ENCODE measurements at regions not wholly inside any gene's neighbourhood (a gene's known extent, or its start where the extent isn't known, plus 50 kb on each side); places are given as distances from the start of the nearest gene placed in this dataset.
"Not testable (repeated sequence)": the region's sequence is repeated elsewhere in the genome, so short reads cannot be mapped to it uniquely, and the experiment has no call there.

DNA sequence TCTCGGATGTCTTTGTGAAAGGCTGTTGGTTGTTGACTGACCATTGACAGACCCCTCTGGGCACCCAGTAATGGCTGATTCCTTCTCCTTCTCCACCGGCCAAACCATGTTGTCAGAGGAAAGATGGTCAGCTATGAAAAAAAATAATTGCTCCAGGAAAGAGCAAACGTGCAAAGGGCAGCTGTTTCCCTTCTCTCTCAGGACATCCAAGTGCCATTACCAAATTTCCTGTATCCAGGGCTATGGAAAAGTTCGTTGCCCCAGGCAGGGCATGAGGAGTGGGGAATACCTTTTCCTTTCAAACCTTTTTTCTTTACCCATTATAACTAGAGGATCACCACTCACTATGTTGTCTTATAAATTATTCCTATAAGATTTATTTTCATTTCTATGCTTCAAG is 321.5 kb upstream of the HNRNPA3 start:
- DNase-seq (ENCODE audit: low read depth), result no peak

DNA sequence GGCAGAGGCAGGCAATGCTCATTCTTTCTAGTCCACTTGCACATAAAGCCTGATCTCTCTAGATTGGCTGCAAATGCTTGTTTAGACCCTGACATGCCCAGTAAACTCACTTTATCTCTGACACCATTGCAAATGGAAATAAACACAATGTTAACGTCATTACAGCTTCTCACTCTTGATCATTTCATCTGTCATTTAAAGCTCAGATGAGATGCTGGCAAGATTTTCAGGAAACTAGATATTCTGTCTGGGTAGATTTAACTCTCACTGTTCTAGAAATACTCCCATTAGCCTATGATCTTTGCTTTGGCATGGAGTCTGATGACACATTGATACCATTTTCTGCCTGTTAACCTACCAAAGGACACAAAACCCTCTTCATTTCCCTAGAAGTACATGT is 320.7 kb upstream of the HNRNPA3 start:
- no peak for DNase-seq (ENCODE audit: low read depth)
- H3K27me3 ChIP-seq (ENCODE audit: control insufficient read depth, insufficient read depth, low read length), result no peaks in the 10 kb centered on the region
- TF ChIP-seq, protein P1, sequence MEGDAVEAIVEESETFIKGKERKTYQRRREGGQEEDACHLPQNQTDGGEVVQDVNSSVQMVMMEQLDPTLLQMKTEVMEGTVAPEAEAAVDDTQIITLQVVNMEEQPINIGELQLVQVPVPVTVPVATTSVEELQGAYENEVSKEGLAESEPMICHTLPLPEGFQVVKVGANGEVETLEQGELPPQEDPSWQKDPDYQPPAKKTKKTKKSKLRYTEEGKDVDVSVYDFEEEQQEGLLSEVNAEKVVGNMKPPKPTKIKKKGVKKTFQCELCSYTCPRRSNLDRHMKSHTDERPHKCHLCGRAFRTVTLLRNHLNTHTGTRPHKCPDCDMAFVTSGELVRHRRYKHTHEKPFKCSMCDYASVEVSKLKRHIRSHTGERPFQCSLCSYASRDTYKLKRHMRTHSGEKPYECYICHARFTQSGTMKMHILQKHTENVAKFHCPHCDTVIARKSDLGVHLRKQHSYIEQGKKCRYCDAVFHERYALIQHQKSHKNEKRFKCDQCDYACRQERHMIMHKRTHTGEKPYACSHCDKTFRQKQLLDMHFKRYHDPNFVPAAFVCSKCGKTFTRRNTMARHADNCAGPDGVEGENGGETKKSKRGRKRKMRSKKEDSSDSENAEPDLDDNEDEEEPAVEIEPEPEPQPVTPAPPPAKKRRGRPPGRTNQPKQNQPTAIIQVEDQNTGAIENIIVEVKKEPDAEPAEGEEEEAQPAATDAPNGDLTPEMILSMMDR (IDR thresholded peaks at IDR 0.05; ENCODE audit: insufficient read depth, low read length, poor library complexity, severe bottlenecking), result no peak
- H3K36me3 ChIP-seq (ENCODE audit: control insufficient read depth, insufficient read depth, low read length), result no peaks in the 10 kb centered on the region
- H3K4me3 ChIP-seq (ENCODE audit: low read depth, low read length), result no peak overlapping the region

More for the DNA sequence above, 321.5 kb upstream of the HNRNPA3 start:
- H3K27me3 ChIP-seq (ENCODE audit: control insufficient read depth, insufficient read depth, low read length), result no peaks in the 10 kb centered on the region
- TF ChIP-seq, protein P1 (IDR thresholded peaks at IDR 0.05; ENCODE audit: insufficient read depth, low read length, poor library complexity, severe bottlenecking), result no peak
- H3K36me3 ChIP-seq (ENCODE audit: control insufficient read depth, insufficient read depth, low read length), result no peaks in the 10 kb centered on the region
- H3K4me3 ChIP-seq (ENCODE audit: low read depth, low read length), result no peak overlapping the region

DNA sequence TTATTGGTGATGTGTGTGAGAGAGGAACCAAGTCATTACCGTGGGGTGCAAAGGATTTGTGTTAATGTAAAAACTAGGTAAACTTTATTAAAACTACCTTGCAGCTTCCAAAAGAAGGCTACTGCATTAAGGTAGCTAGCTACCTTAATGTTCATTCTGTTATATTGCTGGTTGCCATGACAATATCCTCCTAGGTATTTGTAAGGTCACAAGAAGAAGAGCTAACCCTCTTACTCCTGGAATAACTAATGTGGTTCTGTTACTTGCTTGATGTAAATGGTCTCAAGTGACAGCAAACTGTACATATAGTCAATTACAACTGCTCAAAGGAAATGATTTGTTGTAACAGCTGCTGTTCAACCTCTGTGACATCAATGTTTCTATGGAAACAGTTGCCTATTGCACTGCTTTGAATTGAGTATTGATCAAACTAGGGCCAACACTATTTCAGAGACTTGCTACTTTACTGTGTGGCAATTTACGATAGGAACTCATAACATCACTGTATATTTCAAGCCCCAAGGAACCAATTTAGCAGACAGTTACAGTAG is 319.8 kb upstream of the HNRNPA3 start:
- no peaks in the 10 kb centered on the region for H3K27me3 ChIP-seq (ENCODE audit: control insufficient read depth, insufficient read depth, low read length)
- no peak overlapping the region for H3K4me3 ChIP-seq (ENCODE audit: low read depth, low read length)
- TF ChIP-seq, protein P1 (IDR thresholded peaks at IDR 0.05; ENCODE audit: insufficient read depth, low read length, poor library complexity, severe bottlenecking), result no peak
- DNase-seq (ENCODE audit: low read depth), result no peak
- no peaks in the 10 kb centered on the region for H3K36me3 ChIP-seq (ENCODE audit: control insufficient read depth, insufficient read depth, low read length)

DNA sequence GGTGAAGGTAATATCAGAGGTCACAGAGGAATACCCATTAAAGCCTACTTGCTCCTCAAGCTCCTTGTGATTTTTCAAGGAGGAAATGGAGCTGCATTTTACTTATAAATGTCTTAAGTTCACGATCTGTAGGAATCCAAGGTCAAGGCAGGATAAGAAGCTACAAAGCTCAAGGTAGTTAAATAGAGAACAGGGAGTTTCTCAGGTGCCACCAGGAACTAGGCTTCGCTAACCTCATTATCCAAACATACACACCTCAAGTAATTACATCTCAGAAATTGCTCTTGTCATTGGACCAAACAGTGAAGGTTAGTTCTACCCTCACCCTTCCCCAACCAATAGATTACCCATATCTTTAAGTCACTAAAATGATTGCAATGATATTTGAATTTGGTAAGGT is 317.4 kb upstream of the HNRNPA3 start:
- TF ChIP-seq, protein P1 (IDR thresholded peaks at IDR 0.05; ENCODE audit: insufficient read depth, low read length, poor library complexity, severe bottlenecking), result no peak
- Histone ChIP-seq H3K27me3 (ENCODE audit: control insufficient read depth, insufficient read depth, low read length) (no peaks in the 10 kb centered on the region), H3K4me3 (ENCODE audit: low read depth, low read length) (no peak overlapping the region), H3K36me3 (ENCODE audit: control insufficient read depth, insufficient read depth, low read length) (no peaks in the 10 kb centered on the region)
- no peak for DNase-seq (ENCODE audit: low read depth)

DNA sequence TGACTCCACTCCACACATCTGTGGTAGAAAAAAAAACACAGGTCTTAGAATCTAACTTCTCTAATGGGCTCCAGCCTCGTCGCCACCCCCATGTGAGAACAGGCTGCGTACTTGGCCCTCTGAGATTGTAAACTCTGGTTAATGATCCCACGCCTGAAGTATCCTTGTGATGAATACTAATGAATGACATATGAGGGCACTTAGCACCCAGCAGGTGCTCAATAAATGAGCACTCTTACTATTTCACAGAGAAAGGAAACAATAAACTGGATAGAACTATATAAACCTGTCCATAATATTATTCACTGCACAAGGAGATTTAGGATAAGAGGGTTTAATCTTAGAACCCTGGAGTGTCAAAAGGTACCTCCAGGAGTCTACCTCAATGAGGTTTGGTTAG is 310.1 kb upstream of the HNRNPA3 start:
- TF ChIP-seq, protein P1 (IDR thresholded peaks at IDR 0.05; ENCODE audit: insufficient read depth, low read length, poor library complexity, severe bottlenecking), result no peak
- no peak for DNase-seq (ENCODE audit: low read depth)
- Histone ChIP-seq H3K36me3 (ENCODE audit: control insufficient read depth, insufficient read depth, low read length) (no peaks in the 10 kb centered on the region), H3K4me3 (ENCODE audit: low read depth, low read length) (no peak overlapping the region), H3K27me3 (ENCODE audit: control insufficient read depth, insufficient read depth, low read length) (no peaks in the 10 kb centered on the region)

DNA sequence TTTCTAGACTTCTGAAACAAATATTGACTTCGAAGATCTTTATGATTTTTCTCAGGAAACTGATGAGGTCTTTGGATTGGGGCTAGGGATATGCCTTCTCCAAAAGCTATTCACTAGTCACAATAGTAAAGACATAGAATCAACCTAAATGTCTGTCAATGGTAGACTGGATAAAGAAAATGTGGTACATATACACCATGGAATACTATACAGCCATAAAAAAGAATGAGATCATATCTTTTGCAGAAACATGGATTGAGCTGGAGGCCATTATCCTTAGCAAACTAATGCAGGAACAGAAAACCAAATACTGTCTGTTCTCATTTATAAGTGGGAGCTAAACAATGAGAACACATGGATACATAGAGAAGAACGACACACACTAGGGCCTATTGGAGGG is 308.5 kb upstream of the HNRNPA3 start:
- not testable (repeated sequence) for H3K36me3 ChIP-seq (ENCODE audit: control insufficient read depth, insufficient read depth, low read length); DNase-seq (ENCODE audit: low read depth); H3K4me3 ChIP-seq (ENCODE audit: low read depth, low read length); H3K27me3 ChIP-seq (ENCODE audit: control insufficient read depth, insufficient read depth, low read length)
